Gastroesophageal sphincter (tissue), 4 donors: ENCODE measurements at regions not wholly inside any gene's neighbourhood (a gene's known extent, or its start where the extent isn't known, plus 50 kb on each side); places are given as distances from the start of the nearest gene placed in this dataset.
"Not testable (repeated sequence)": the region's sequence is repeated elsewhere in the genome, so short reads cannot be mapped to it uniquely, and the experiment has no call there.

Experiments used
- ATAC-seq: fragments of 150-250 bp; one replicate; pipeline ENCODE4 v1.9.1; 2016; ENCODE audit warnings: mild to moderate bottlenecking, moderate library complexity
- H3K27ac ChIP-seq, 4 donors: fragments of 200-600 bp; sonication (generic) in 3 of 4; 1 replicate in 3 of 4; 2 replicates in 1 of 4; pipeline ENCODE4 v1.5.1; 2016 to 2019
- H3K27me3 ChIP-seq: fragments of 200-600 bp; sonication (generic); one replicate; pipeline ENCODE4 v1.5.1; 2019
- H3K36me3 ChIP-seq, 2 donors: fragments of 200-600 bp; sonication (generic); one replicate each; pipeline ENCODE4 v1.5.1; 2019; ENCODE audit warnings: control low read depth in 1 of 2
- H3K4me1 ChIP-seq, 3 donors: fragments of 200-600 bp; sonication (generic); 1 replicate in 2 of 3; 2 replicates in 1 of 3; pipeline ENCODE4 v1.5.1; 2016 to 2019; ENCODE audit warnings: control low read depth in 2 of 3
- H3K4me3 ChIP-seq, 2 donors: fragments of 200-600 bp; sonication (generic); one replicate each; pipeline ENCODE4 v1.5.1; 2019; ENCODE audit warnings: mild to moderate bottlenecking in 1 of 2, moderate library complexity in 1 of 2
- H3K9me3 ChIP-seq, 3 donors: fragments of 200-600 bp; sonication (generic); one replicate each; pipeline ENCODE4 v1.5.1; 2017 to 2019; ENCODE audit warnings: control low read depth in 2 of 3
- CTCF ChIP-seq, 4 experiments: fragments of 200-600 bp in 2 of 4; fragments of 450-650 bp in 2 of 4; sonication (generic) in 1 of 4; IDR thresholded peaks; one replicate each; pipeline ENCODE4 v1.5.1; 2017 to 2019; ENCODE audit warnings: antibody characterized with exemption in 4 of 4, mild to moderate bottlenecking in 2 of 4, moderate library complexity in 2 of 4
- EP300 ChIP-seq: sonication (generic); formaldehyde crosslinking; IDR thresholded peaks from one replicate; pipeline ENCODE4 v1.6.1; 2017; ENCODE audit warnings: antibody characterized with exemption, mild to moderate bottlenecking
- POLR2A ChIP-seq, 2 donors: fragments of 450-650 bp; IDR thresholded peaks; one replicate each; pipeline ENCODE4 v1.6.1; 2017; ENCODE audit warnings: antibody characterized with exemption in 2 of 2, mild to moderate bottlenecking in 2 of 2, moderate library complexity in 1 of 2
- POLR2AphosphoS5 ChIP-seq: sonication (generic); formaldehyde crosslinking; IDR thresholded peaks from one replicate; pipeline ENCODE4 v1.6.1; 2017; ENCODE audit warnings: antibody characterized with exemption
- WGBS, 2 donors: methylation state at CpG; one replicate each; pipeline ENCODE4 v1.1.5; 2018; ENCODE audit warnings: low coverage in 1 of 2; 5-methylcytosine and 5-hydroxymethylcytosine counted together

GRCh38 chr2:196293751-196294515 lies 122.6 kb upstream of the STK17B start:
- TF ChIP-seq CTCF (IDR thresholded peaks at IDR 0.05) (no peak), POLR2AphosphoS5 (peak; percentile 15), EP300 (no peak), POLR2A (IDR thresholded peaks at IDR 0.05) (no peak)
- Histone ChIP-seq H3K27ac (no peak overlapping the region), H3K9me3 (no peaks in the 10 kb centered on the region), H3K4me1 (no peaks in the 10 kb centered on the region), H3K36me3 (no peaks in the 10 kb centered on the region), H3K27me3 (no peaks in the 10 kb centered on the region), H3K4me3 (no peak overlapping the region)
- peak; percentile 77 for ATAC-seq
- WGBS, 2 donors: 38 to 41% methylated on average over 3 of the region's 3 CpGs

- WGBS, 2 donors: 50 to 67% methylated on average over 1 of the region's 1 CpG
- Histone ChIP-seq H3K27me3 (no peaks in the 10 kb centered on the region), H3K4me1 (no peaks in the 10 kb centered on the region), H3K9me3 (no peaks in the 10 kb centered on the region), H3K4me3 (no peak overlapping the region), H3K27ac (no peak overlapping the region), H3K36me3 (no peaks in the 10 kb centered on the region)
- no peak for ATAC-seq
- TF ChIP-seq EP300: no peak
- no peak for TF ChIP-seq CTCF (IDR thresholded peaks at IDR 0.05)
- TF ChIP-seq POLR2AphosphoS5: no peak
- no peak for TF ChIP-seq POLR2A (IDR thresholded peaks at IDR 0.05)
These were observed 123.1 kb upstream of the STK17B start for GRCh38 chr2:196294516-196294909.

GRCh38 chr2:196295005-196295404 lies 123.6 kb upstream of the STK17B start:
- WGBS, 2 donors: 80 to 100% methylated on average over 1 of the region's 1 CpG
- Histone ChIP-seq H3K4me3 (no peak overlapping the region), H3K27me3 (no peaks in the 10 kb centered on the region), H3K4me1 (no peaks in the 10 kb centered on the region), H3K27ac (no peak overlapping the region), H3K9me3 (no peaks in the 10 kb centered on the region), H3K36me3 (no peaks in the 10 kb centered on the region)
- no peak for ATAC-seq
- no peak for TF ChIP-seq EP300
- no peak for TF ChIP-seq POLR2A (IDR thresholded peaks at IDR 0.05)
- TF ChIP-seq CTCF (IDR thresholded peaks at IDR 0.05): no peak
- no peak for TF ChIP-seq POLR2AphosphoS5

- H3K9me3 ChIP-seq, H3K4me3 ChIP-seq, ATAC-seq, H3K36me3 ChIP-seq, H3K27ac ChIP-seq, H3K4me1 ChIP-seq, H3K27me3 ChIP-seq: not testable (repeated sequence)
- peak; percentile 28 to 59 (median 37) for TF ChIP-seq CTCF (IDR thresholded peaks at IDR 0.05)
- WGBS, 2 donors: 49 to 52% methylated on average over 8 of the region's 8 CpGs
These were observed 126.8 kb upstream of the STK17B start for GRCh38 chr2:196298106-196298723.

- no peaks in the 10 kb centered on the region for H3K4me1 ChIP-seq
- H3K36me3 ChIP-seq: no peaks in the 10 kb centered on the region
- no peak for TF ChIP-seq POLR2A (IDR thresholded peaks at IDR 0.05)
- no peak for TF ChIP-seq POLR2AphosphoS5
- TF ChIP-seq CTCF (IDR thresholded peaks at IDR 0.05): no peak
- TF ChIP-seq EP300: no peak
- H3K27ac ChIP-seq: no peak overlapping the region
- no peak overlapping the region for H3K4me3 ChIP-seq
- no peak for ATAC-seq
- WGBS, 2 donors: 80 to 86% methylated on average over 3 to 14 of the region's 14 CpGs
- H3K27me3 ChIP-seq: no peaks in the 10 kb centered on the region
- no peaks in the 10 kb centered on the region for H3K9me3 ChIP-seq
These were observed 136.5 kb upstream of the STK17B start for GRCh38 chr2:196307775-196308305.
